ENCODE measurements at regions not wholly inside any gene's neighbourhood (a gene's known extent, or its start where the extent isn't known, plus 50 kb on each side); places are given as distances from the start of the nearest gene placed in this dataset.
"Not testable (repeated sequence)": the region's sequence is repeated elsewhere in the genome, so short reads cannot be mapped to it uniquely, and the experiment has no call there.

- POLR2A ChIA-PET (ENCODE audit: low non-redundant PET): no interaction called here
- CTCF ChIA-PET: interaction anchor here (0.6 kb wide), 1 partner anchor 1534 kb away, joined by 3 read pairs; no protein-coding TSS in a partner anchor
- TF ChIP-seq, protein P1, sequence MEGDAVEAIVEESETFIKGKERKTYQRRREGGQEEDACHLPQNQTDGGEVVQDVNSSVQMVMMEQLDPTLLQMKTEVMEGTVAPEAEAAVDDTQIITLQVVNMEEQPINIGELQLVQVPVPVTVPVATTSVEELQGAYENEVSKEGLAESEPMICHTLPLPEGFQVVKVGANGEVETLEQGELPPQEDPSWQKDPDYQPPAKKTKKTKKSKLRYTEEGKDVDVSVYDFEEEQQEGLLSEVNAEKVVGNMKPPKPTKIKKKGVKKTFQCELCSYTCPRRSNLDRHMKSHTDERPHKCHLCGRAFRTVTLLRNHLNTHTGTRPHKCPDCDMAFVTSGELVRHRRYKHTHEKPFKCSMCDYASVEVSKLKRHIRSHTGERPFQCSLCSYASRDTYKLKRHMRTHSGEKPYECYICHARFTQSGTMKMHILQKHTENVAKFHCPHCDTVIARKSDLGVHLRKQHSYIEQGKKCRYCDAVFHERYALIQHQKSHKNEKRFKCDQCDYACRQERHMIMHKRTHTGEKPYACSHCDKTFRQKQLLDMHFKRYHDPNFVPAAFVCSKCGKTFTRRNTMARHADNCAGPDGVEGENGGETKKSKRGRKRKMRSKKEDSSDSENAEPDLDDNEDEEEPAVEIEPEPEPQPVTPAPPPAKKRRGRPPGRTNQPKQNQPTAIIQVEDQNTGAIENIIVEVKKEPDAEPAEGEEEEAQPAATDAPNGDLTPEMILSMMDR (conservative IDR thresholded peaks at IDR 0.05; ENCODE audit: low read depth): no peak
- no peak for DNase-seq (ENCODE audit: low spot score)
- no peak overlapping the region for H3K27ac ChIP-seq
These were observed 134.3 kb downstream of the LTN1 start for GRCh38 chr21:28858424-28858823.

- no peak overlapping the region for H3K27ac ChIP-seq
- ChIA-PET POLR2A (ENCODE audit: low non-redundant PET) (no interaction called here), CTCF (interaction anchor here (0.6 kb wide), 1 partner anchor 1535 kb away, joined by 3 read pairs; no protein-coding TSS in a partner anchor)
- TF ChIP-seq, protein P1 (conservative IDR thresholded peaks at IDR 0.05; ENCODE audit: low read depth): no peak
- DNase-seq (ENCODE audit: low spot score): no peak
These were observed 134.9 kb downstream of the LTN1 start for GRCh38 chr21:28857752-28858151.

GRCh38 chr21:28856588-28857250, 136.0 kb downstream of the LTN1 start:
- CTCF ChIA-PET: no interaction called here
- TF ChIP-seq, protein P1 (conservative IDR thresholded peaks at IDR 0.05; ENCODE audit: low read depth): no peak
- no peak for DNase-seq (ENCODE audit: low spot score)
- POLR2A ChIA-PET (ENCODE audit: low non-redundant PET): no interaction called here
- H3K27ac ChIP-seq: no peak overlapping the region

DNA sequence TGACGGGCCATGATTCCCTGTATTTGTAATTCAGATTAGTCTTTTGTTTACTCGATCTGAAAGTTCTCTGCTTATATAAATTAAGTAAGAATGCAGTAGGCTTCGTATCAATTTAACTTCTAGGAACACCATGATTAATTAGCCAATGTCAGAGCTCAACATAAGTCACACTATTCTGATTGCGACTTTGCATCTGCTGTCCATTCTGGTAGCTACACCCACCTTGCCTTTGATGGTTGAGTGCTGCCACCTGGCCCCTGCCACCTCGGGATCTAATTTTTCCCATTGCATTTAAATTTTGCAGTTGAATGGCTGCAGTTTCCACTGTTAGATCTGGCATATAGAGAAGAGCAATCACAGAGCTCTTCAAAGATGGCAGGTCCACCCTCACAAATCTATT, 140.0 kb downstream of the LTN1 start:
- CTCF ChIA-PET: no interaction called here

DNA sequence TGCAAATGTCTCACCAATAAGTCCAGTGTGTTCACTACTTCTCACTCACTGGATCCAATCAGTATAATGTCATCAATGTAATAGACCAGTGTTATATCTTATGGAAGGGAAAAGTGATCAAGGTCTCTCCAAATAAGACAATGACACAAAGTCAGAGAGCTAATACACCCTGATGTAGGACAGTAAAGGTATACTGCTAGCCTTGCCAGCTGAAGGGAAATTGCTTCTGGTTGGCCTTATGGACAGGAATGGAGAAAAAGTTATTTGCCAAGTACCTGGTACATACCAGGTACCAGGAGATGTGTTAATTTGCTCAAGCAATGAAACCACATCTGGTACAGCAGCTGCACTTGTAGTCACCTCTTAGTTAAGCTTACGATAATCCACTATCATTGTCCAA, 141.0 kb downstream of the LTN1 start:
- ChIA-PET POLR2A (ENCODE audit: low non-redundant PET) (no interaction called here), CTCF (no interaction called here)
- H3K27ac ChIP-seq: no peak overlapping the region
- DNase-seq (ENCODE audit: low spot score): no peak
- TF ChIP-seq, protein P1 (conservative IDR thresholded peaks at IDR 0.05; ENCODE audit: low read depth): no peak

More for the DNA sequence above, 140.0 kb downstream of the LTN1 start:
- DNase-seq (ENCODE audit: low spot score): no peak
- POLR2A ChIA-PET (ENCODE audit: low non-redundant PET): no interaction called here
- no peak overlapping the region for H3K27ac ChIP-seq
- TF ChIP-seq, protein P1 (conservative IDR thresholded peaks at IDR 0.05; ENCODE audit: low read depth): no peak

DNA sequence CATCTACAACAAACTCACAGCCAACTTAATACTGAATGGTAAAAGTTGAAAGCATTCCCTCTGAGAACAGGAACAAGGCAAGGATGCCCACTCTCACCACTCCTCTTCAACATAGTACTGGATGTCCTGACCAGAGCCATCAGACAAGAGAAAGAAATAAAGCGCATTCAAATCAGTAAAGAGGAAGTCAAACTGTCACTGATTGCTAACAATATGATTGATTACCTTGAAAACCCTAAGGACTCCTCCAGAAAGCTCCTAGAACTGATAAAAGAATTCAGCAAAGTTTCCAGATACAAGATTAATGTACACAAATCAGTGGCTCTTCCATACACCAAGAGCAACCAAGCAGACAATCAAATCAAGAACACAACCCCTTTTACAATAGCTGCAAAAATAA, 153.4 kb downstream of the LTN1 start:
- H3K27ac ChIP-seq; DNase-seq (ENCODE audit: low spot score); POLR2A ChIA-PET (ENCODE audit: low non-redundant PET); CTCF ChIA-PET: not testable (repeated sequence)

DNA sequence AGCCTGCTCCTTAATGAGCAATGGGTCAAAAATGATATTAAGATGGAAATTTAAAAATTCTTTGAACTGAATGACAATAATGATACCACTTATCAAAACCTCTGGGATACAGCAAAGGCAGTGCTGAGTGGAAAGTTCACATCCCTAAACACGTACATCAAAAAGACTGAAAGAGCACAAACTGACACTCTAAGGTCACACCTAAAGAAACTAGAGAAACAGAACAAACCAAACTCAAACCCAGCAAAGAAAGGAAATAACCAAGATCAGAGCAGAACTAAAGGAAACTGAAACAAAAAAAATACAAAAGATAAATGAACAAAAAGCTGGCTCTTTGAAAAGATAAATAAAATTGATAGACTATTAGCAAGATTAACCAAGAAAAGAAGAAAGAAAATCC, 155.3 kb downstream of the LTN1 start:
- H3K27ac ChIP-seq; DNase-seq (ENCODE audit: low spot score); CTCF ChIA-PET; POLR2A ChIA-PET (ENCODE audit: low non-redundant PET): not testable (repeated sequence)

DNA sequence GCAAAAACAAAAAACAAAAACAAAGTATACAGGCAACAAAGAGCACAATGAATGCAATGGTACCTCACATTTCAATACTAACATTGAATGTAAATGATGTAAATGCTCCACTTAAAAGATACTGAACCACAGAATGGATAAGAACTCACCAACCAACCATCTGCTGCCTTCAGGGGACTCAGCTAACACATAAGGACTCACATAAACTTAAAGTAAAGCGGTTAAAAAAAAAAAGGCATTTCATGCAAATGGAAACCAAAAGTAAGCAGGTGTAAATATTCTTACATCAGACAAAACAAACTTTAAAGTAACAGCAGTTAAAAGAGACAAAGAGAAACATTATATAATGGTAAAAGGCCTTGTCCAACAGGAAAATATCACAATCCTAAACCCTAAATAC, 156.1 kb downstream of the LTN1 start:
- H3K27ac ChIP-seq; DNase-seq (ENCODE audit: low spot score); POLR2A ChIA-PET (ENCODE audit: low non-redundant PET): not testable (repeated sequence)
- CTCF ChIA-PET: interaction anchor here (0.7 kb wide), 1 partner anchor 1020 kb away, joined by 3 read pairs; no protein-coding TSS in a partner anchor

Data from RWPE1 (cell line).